NCI-H748 treated with DMSO at 0.1 percent for 48 hours (cell line): ENCODE measurements at regions not wholly inside any gene's neighbourhood (a gene's known extent, or its start where the extent isn't known, plus 50 kb on each side); places are given as distances from the start of the nearest gene placed in this dataset.
A peak's percentile ranks its signal among the peaks of the same experiment; 100 is the strongest.

ENCODE experiments used
- DNase-seq: peaks from one replicate; lab custom pipeline; 2025; lab: John Stamatoyannopoulos, UW

GRCh38 chr17:71158437-71158836 lies 962.4 kb upstream of the SOX9 start:
- DNase-seq = no peak

- DNase-seq = peak; percentile 100
These were observed 957.6 kb upstream of the SOX9 start for GRCh38 chr17:71163121-71163812.

- DNase-seq = no peak
These were observed 957.1 kb upstream of the SOX9 start for GRCh38 chr17:71163813-71164122.

- DNase-seq = peak; percentile 72
These were observed 956.3 kb upstream of the SOX9 start for GRCh38 chr17:71164561-71164960.

- no peak for DNase-seq
These were observed 954.5 kb upstream of the SOX9 start for GRCh38 chr17:71166311-71166710.

- peak; percentile 29 for DNase-seq
These were observed 952.6 kb upstream of the SOX9 start for GRCh38 chr17:71168053-71168741.

- DNase-seq = no peak
These were observed 950.8 kb upstream of the SOX9 start for GRCh38 chr17:71170070-71170469.

- no peak for DNase-seq
These were observed 949.5 kb upstream of the SOX9 start for GRCh38 chr17:71171270-71171669.

- DNase-seq = no peak
These were observed 946.8 kb upstream of the SOX9 start for GRCh38 chr17:71173991-71174390.

GRCh38 chr17:71176331-71176730 lies 944.5 kb upstream of the SOX9 start:
- no peak for DNase-seq

- no peak for DNase-seq
These were observed 943.8 kb upstream of the SOX9 start for GRCh38 chr17:71176928-71177443.

- DNase-seq = peak; percentile 84
These were observed 939.9 kb upstream of the SOX9 start for GRCh38 chr17:71180801-71181385.

- DNase-seq = no peak
These were observed 937.7 kb upstream of the SOX9 start for GRCh38 chr17:71183066-71183660.

GRCh38 chr17:71184716-71185115 lies 936.1 kb upstream of the SOX9 start:
- no peak for DNase-seq

- no peak for DNase-seq
These were observed 933.5 kb upstream of the SOX9 start for GRCh38 chr17:71187145-71187878.

- no peak for DNase-seq
These were observed 931.9 kb upstream of the SOX9 start for GRCh38 chr17:71188811-71189492.

GRCh38 chr17:71189493-71189831 lies 931.4 kb upstream of the SOX9 start:
- DNase-seq = no peak

GRCh38 chr17:71192039-71192555 lies 928.7 kb upstream of the SOX9 start:
- DNase-seq = no peak

GRCh38 chr17:71192848-71193247 lies 928.0 kb upstream of the SOX9 start:
- no peak for DNase-seq

GRCh38 chr17:71200597-71200996 lies 920.2 kb upstream of the SOX9 start:
- DNase-seq = no peak

GRCh38 chr17:71201639-71202038 lies 919.2 kb upstream of the SOX9 start:
- DNase-seq = no peak

GRCh38 chr17:71202449-71202848 lies 918.4 kb upstream of the SOX9 start:
- no peak for DNase-seq
